GM18861 (cell line): ENCODE measurements at regions not wholly inside any gene's neighbourhood (a gene's known extent, or its start where the extent isn't known, plus 50 kb on each side); places are given as distances from the start of the nearest gene placed in this dataset.

Experiments used
- ATAC-seq: cut with Tn5 transposase; IDR thresholded peaks from one replicate; pipeline ENCODE4 v1.9.1; 2021; ENCODE audit not compliant: unreplicated experiment

- no peak for ATAC-seq
Observed at GRCh38 chr1:218705911-218706893, 361.1 kb downstream of the TGFB2 start.

- no peak for ATAC-seq
Observed at GRCh38 chr1:218711001-218711400, 365.9 kb downstream of the TGFB2 start.

- ATAC-seq: no peak
Observed at GRCh38 chr1:218711884-218712674, 366.9 kb downstream of the TGFB2 start.

- no peak for ATAC-seq
Observed at GRCh38 chr1:218712677-218713076, 367.5 kb downstream of the TGFB2 start.

- no peak for ATAC-seq
Observed at GRCh38 chr1:218715961-218716669, 371.0 kb downstream of the TGFB2 start.

GRCh38 chr1:218717575-218717974, 372.4 kb downstream of the TGFB2 start:
- no peak for ATAC-seq

GRCh38 chr1:218718206-218718605, 373.1 kb downstream of the TGFB2 start:
- no peak for ATAC-seq

GRCh38 chr1:218718977-218719376, 373.8 kb downstream of the TGFB2 start:
- no peak for ATAC-seq

GRCh38 chr1:218728898-218729565, 383.9 kb downstream of the TGFB2 start:
- ATAC-seq: no peak

- no peak for ATAC-seq
Observed at GRCh38 chr1:218735436-218736032, 390.4 kb downstream of the TGFB2 start.

- ATAC-seq: no peak
Observed at GRCh38 chr1:218739426-218739825, 394.3 kb downstream of the TGFB2 start.

- no peak for ATAC-seq
Observed at GRCh38 chr1:218741852-218742251, 396.7 kb downstream of the TGFB2 start.

- no peak for ATAC-seq
Observed at GRCh38 chr1:218742467-218743262, 397.5 kb downstream of the TGFB2 start.

GRCh38 chr1:218743861-218744505, 398.8 kb downstream of the TGFB2 start:
- no peak for ATAC-seq

GRCh38 chr1:218748071-218748470, 402.9 kb downstream of the TGFB2 start:
- no peak for ATAC-seq

GRCh38 chr1:218750216-218750970, 405.3 kb downstream of the TGFB2 start:
- ATAC-seq: no peak

- ATAC-seq: no peak
Observed at GRCh38 chr1:218751208-218751948, 406.2 kb downstream of the TGFB2 start.

GRCh38 chr1:218752126-218752525, 407.0 kb downstream of the TGFB2 start:
- no peak for ATAC-seq
